Gastroesophageal sphincter (tissue), 3 donors: ENCODE measurements at regions not wholly inside any gene's neighbourhood (a gene's known extent, or its start where the extent isn't known, plus 50 kb on each side); places are given as distances from the start of the nearest gene placed in this dataset.

ENCODE experiments used
- CTCF ChIP-seq, 4 experiments: fragments of 200-600 bp in 2 of 4; fragments of 450-650 bp in 2 of 4; sonication (generic) in 1 of 4; IDR thresholded peaks; one replicate each; pipeline ENCODE4 v1.5.1; 2017 to 2019; ENCODE audit warnings: antibody characterized with exemption in 4 of 4, mild to moderate bottlenecking in 2 of 4, moderate library complexity in 2 of 4
- EP300 ChIP-seq: sonication (generic); formaldehyde crosslinking; IDR thresholded peaks from one replicate; pipeline ENCODE4 v1.6.1; 2017; ENCODE audit warnings: antibody characterized with exemption, mild to moderate bottlenecking
- POLR2A ChIP-seq, 2 donors: fragments of 450-650 bp; IDR thresholded peaks; one replicate each; pipeline ENCODE4 v1.6.1; 2017; ENCODE audit warnings: antibody characterized with exemption in 2 of 2, mild to moderate bottlenecking in 2 of 2, moderate library complexity in 1 of 2
- POLR2AphosphoS5 ChIP-seq: sonication (generic); formaldehyde crosslinking; IDR thresholded peaks from one replicate; pipeline ENCODE4 v1.6.1; 2017; ENCODE audit warnings: antibody characterized with exemption

- TF ChIP-seq CTCF (IDR thresholded peaks at IDR 0.05), result no peak
- no peak for TF ChIP-seq POLR2A (IDR thresholded peaks at IDR 0.05)
- no peak for TF ChIP-seq POLR2AphosphoS5
- TF ChIP-seq EP300, result no peak
Measured at GRCh38 chr1:177794376-177794991, 175.4 kb downstream of the SEC16B start.
